Astrocyte of the spinal cord (primary cell): ENCODE measurements at regions not wholly inside any gene's neighbourhood (a gene's known extent, or its start where the extent isn't known, plus 50 kb on each side); places are given as distances from the start of the nearest gene placed in this dataset.
A peak's percentile ranks its signal among the peaks of the same experiment; 100 is the strongest.

Source experiments
- DNase-seq: peaks from one replicate; pipeline ENCODE4 v3.0.0; 2011; ENCODE audit warnings: low read depth, low spot score
- H3K4me3 ChIP-seq: 2 replicates; pipeline ENCODE4 v1.5.1; 2011; ENCODE audit warnings: low read depth, mild to moderate bottlenecking, low read length, moderate library complexity
- in situ Hi-C: cut with HindIII; loops from 2 replicates; pipeline ENCODE4 v1.10.0; 2017; ENCODE audit warnings: low sequenced_read_pairs
- TF ChIP-seq, protein P1 (sequence below): IDR thresholded peaks from 2 replicates; pipeline ENCODE4 v1.5.1; 2012; ENCODE audit warnings: low read depth, mild to moderate bottlenecking, low read length, inconsistent platforms

GRCh38 chr19:32104153-32104849 is 241.1 kb upstream of the ZNF507 start:
- peak; percentile 5 for DNase-seq
- in situ Hi-C loops, result no loop called here
- H3K4me3 ChIP-seq, result no peak overlapping the region
- TF ChIP-seq, protein P1, sequence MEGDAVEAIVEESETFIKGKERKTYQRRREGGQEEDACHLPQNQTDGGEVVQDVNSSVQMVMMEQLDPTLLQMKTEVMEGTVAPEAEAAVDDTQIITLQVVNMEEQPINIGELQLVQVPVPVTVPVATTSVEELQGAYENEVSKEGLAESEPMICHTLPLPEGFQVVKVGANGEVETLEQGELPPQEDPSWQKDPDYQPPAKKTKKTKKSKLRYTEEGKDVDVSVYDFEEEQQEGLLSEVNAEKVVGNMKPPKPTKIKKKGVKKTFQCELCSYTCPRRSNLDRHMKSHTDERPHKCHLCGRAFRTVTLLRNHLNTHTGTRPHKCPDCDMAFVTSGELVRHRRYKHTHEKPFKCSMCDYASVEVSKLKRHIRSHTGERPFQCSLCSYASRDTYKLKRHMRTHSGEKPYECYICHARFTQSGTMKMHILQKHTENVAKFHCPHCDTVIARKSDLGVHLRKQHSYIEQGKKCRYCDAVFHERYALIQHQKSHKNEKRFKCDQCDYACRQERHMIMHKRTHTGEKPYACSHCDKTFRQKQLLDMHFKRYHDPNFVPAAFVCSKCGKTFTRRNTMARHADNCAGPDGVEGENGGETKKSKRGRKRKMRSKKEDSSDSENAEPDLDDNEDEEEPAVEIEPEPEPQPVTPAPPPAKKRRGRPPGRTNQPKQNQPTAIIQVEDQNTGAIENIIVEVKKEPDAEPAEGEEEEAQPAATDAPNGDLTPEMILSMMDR, result no peak

- DNase-seq, result no peak
- TF ChIP-seq, protein P1, result no peak
- in situ Hi-C loops, result no loop called here
- H3K4me3 ChIP-seq, result no peak overlapping the region
These were observed 240.6 kb upstream of the ZNF507 start for GRCh38 chr19:32104850-32105235.

- no peak overlapping the region for H3K4me3 ChIP-seq
- TF ChIP-seq, protein P1, result no peak
- DNase-seq, result no peak
- in situ Hi-C loops, result no loop called here
These were observed 239.7 kb upstream of the ZNF507 start for GRCh38 chr19:32105527-32106310.

DNA sequence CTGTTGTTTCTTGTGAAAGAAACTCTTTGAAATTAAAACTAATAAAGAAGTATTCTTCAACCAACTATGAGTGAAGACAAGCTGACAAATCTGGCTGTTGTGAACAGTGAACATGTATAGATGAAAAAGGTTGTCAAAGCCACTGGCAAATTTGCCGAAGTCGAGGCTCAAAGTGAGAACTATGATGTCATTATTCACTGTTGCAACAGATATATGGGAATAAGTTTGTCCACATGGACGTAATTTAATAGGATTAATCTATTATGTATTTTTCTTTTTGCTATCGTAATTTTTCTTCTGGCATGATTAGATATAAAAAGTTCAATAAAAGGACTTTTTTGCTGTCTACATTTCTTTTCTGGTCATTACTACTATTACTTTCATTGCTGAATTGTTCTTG is 223.2 kb upstream of the ZNF507 start:
- H3K4me3 ChIP-seq, result no peak overlapping the region
- in situ Hi-C loops, result no loop called here
- TF ChIP-seq, protein P1, result no peak
- DNase-seq, result no peak

DNA sequence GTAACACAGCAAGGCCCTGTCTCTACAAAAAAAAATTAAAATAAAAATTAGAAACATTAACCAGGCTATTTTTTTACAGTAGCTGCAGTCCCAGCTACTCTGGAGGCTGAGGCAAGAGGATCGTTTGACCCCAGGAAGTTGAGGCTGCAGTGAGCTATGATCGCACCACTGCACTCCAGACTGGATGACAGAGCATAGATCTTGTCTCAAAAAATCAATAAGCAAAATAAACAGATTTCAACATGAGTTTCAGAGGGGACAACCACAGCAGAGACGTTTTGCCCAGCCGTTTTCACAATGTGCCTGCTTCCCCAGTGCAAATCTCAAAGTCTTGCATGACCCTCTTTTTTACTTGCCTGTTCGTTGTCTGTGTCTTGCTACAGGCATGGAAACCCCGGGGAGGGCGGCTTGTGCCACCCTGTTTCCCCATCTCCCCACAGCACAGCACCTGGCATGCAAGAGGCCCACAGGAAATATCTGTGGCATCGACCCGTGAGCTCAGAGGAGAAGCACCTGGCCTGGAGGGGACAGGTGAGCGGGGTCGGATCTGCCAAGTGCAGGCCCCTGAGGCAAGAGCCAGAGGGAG is 222.0 kb upstream of the ZNF507 start:
- in situ Hi-C loops, result no loop called here
- TF ChIP-seq, protein P1, result no peak
- H3K4me3 ChIP-seq, result no peak overlapping the region
- DNase-seq, result no peak

DNA sequence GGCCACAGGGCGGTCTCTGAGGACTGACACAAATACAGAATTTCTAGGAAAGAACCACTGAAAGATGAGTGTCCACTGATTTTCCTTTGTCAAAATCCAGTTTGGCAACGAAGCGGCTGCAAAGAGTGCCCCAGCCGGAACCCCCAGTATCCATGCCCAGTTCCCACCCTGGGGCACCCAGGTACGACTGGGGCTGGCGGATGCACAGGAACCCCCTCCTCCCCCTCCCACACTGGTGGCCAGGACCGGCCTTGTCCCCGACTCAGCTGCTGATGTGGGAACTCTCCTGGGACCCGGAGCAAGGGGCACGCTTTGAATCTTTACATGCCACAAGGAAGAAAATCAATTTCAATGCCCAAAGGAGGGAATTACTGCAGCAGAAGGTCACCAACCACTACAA is 220.8 kb upstream of the ZNF507 start:
- in situ Hi-C loops, result no loop called here
- DNase-seq, result no peak
- no peak overlapping the region for H3K4me3 ChIP-seq
- TF ChIP-seq, protein P1, result no peak
